ENCODE measurements at regions not wholly inside any gene's neighbourhood (a gene's known extent, or its start where the extent isn't known, plus 50 kb on each side); places are given as distances from the start of the nearest gene placed in this dataset.

DNA sequence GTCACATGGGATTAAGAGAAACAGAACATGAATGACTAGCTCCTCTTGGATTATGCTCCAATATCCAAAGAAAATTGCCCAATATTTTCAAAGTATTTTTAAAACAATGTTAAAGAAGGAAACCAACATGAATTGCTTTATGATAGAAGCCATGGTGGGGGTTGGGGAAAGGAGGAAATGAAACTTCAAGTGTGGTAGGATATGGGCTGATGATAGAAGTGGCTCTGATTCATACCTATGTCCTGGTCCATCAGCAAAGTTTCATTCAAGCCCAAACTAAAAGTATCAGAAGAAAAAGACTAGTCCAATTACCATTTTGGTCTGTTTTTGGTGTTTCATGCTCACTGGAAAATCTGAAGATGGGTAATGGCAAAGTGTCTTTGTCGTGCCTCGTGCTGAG, 104.2 kb upstream of the PROX1 start:
- H3K36me3 ChIP-seq = no peaks in the 10 kb centered on the region
- H3K9me3 ChIP-seq = no peaks in the 10 kb centered on the region
- TF ChIP-seq POLR2A (IDR thresholded peaks at IDR 0.05) (no peak), POLR2AphosphoS5 (IDR thresholded peaks at IDR 0.05; ENCODE audit: insufficient read depth in 1 of 2, low read depth in 1 of 2) (no peak)
- TF ChIP-seq, protein P1, sequence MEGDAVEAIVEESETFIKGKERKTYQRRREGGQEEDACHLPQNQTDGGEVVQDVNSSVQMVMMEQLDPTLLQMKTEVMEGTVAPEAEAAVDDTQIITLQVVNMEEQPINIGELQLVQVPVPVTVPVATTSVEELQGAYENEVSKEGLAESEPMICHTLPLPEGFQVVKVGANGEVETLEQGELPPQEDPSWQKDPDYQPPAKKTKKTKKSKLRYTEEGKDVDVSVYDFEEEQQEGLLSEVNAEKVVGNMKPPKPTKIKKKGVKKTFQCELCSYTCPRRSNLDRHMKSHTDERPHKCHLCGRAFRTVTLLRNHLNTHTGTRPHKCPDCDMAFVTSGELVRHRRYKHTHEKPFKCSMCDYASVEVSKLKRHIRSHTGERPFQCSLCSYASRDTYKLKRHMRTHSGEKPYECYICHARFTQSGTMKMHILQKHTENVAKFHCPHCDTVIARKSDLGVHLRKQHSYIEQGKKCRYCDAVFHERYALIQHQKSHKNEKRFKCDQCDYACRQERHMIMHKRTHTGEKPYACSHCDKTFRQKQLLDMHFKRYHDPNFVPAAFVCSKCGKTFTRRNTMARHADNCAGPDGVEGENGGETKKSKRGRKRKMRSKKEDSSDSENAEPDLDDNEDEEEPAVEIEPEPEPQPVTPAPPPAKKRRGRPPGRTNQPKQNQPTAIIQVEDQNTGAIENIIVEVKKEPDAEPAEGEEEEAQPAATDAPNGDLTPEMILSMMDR (IDR thresholded peaks at IDR 0.05) = no peak
- DNase-seq (ENCODE audit: extremely low spot score in 2 of 2) = no peak
- H3K4me1 ChIP-seq = no peaks in the 10 kb centered on the region
- H3K27me3 ChIP-seq = no peaks in the 10 kb centered on the region
- intact Hi-C loops (cut with DNase I) = no loop called here
- H3K4me3 ChIP-seq = no peak overlapping the region
- no peak overlapping the region for H3K27ac ChIP-seq

DNA sequence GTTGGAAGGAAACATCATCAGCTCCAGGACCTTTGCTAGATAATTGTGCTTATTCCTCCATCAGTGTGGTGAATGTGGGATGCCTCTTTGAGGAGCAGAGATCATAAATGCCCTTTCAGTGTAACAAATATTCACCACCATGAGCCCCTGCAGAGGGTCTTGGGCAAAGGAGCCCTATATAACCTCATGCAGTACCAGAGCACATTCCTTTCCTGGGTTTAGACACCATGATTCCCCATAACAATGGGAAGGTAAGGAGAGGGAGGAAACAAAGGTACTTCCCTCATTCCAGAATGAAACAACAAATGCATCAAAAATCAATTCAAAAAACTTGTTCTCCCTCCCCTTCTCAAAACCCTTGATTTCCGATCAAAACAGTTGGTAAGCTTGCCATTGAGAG, 103.4 kb upstream of the PROX1 start:
- Histone ChIP-seq H3K27me3 (no peaks in the 10 kb centered on the region), H3K36me3 (no peaks in the 10 kb centered on the region), H3K4me1 (no peaks in the 10 kb centered on the region), H3K9me3 (no peaks in the 10 kb centered on the region), H3K4me3 (no peak overlapping the region), H3K27ac (no peak overlapping the region)
- DNase-seq (ENCODE audit: extremely low spot score in 2 of 2) = no peak
- intact Hi-C loops (cut with DNase I) = no loop called here
- TF ChIP-seq POLR2AphosphoS5 (IDR thresholded peaks at IDR 0.05; ENCODE audit: insufficient read depth in 1 of 2, low read depth in 1 of 2) (no peak), POLR2A (IDR thresholded peaks at IDR 0.05) (no peak)
- TF ChIP-seq, protein P1 (IDR thresholded peaks at IDR 0.05) = no peak

DNA sequence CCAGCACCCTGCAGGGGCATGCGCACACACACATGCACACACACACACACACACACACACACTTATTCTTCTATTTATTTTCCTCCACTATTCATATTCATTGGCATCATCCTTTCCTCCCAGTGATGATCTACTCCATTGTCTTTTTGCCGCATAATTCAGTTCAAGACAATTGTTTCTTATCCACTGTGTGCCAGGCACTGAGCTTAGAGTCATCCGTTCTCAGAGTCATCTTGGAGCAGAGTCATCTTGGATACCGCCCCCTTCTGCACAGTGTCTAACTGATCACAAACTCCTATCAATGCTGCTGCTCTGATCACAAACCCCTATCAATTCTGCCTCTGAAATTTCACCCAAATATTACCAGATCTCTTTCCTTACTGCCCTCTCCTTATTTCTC, 102.8 kb upstream of the PROX1 start:
- Histone ChIP-seq H3K27ac (no peak overlapping the region), H3K4me1 (no peaks in the 10 kb centered on the region), H3K4me3 (no peak overlapping the region), H3K36me3 (no peaks in the 10 kb centered on the region), H3K9me3 (no peaks in the 10 kb centered on the region), H3K27me3 (no peaks in the 10 kb centered on the region)
- TF ChIP-seq POLR2A (IDR thresholded peaks at IDR 0.05) (no peak), POLR2AphosphoS5 (IDR thresholded peaks at IDR 0.05; ENCODE audit: insufficient read depth in 1 of 2, low read depth in 1 of 2) (no peak)
- TF ChIP-seq, protein P1 (IDR thresholded peaks at IDR 0.05) = no peak
- intact Hi-C loops (cut with DNase I) = no loop called here
- no peak for DNase-seq (ENCODE audit: extremely low spot score in 2 of 2)

DNA sequence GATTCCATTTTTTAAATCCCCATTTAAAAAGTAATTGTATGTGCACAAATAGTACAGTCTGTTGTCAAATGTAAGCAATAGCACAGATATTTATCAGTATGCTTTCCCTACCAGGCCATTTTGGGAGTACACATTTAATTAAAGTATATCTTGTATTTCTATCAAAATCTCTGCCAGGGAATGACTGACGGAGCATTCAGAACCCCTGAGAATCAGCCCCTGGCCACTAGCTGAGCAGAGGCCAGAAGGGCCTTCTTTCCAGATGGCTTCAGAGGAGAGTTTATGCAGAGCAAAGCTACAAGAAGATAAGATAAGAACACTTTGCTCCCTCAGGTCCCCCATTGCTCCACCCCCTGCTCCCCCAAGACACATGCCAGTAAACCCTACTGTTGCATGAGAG, 99.9 kb upstream of the PROX1 start:
- Histone ChIP-seq H3K9me3 (no peaks in the 10 kb centered on the region), H3K4me3 (no peak overlapping the region), H3K27me3 (no peaks in the 10 kb centered on the region), H3K4me1 (no peaks in the 10 kb centered on the region), H3K36me3 (no peaks in the 10 kb centered on the region), H3K27ac (no peak overlapping the region)
- intact Hi-C loops (cut with DNase I) = no loop called here
- DNase-seq (ENCODE audit: extremely low spot score in 2 of 2) = no peak
- TF ChIP-seq POLR2A (IDR thresholded peaks at IDR 0.05) (no peak), POLR2AphosphoS5 (IDR thresholded peaks at IDR 0.05; ENCODE audit: insufficient read depth in 1 of 2, low read depth in 1 of 2) (no peak)
- TF ChIP-seq, protein P1 (IDR thresholded peaks at IDR 0.05) = no peak

DNA sequence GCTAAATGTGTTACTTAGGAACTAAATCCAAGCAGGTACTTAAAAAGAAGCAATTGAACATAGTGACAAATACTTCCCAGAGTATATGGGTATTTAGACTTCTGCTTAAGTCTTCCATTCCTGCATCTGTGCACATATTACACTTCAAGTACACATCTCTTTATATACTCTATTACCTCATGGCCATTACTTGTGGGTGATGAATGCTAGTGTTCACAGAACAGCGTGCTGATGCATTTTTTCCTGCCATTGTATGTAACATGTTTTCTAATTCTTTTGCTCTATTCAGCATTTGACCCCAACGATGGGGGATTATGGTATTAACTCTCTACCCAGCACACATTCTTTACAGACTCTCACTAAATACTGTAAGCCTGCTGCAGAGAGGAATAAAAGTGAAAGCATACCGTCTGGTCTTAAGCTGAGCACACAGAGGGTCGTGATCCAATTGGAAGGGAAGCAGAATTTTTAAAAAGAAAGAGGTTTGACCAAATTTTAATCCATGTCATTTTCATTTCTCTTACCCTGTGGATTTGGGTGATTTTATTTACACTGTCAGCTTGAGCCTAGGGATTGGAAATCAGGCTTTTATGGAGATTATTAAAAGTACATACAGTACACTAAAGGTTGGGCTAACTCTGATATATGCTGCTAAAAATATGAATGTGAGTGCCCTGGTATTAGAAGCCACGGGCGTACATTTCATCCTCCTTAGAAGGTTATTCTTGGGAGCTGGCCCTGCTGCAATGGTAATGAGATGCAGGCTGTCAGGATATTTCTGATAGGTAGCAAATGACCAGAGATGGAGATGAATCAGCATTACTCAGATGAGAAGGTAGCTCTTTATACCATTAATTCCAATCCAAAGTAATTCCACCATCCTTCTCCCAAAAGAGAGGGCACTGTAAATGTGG, 95.5 kb upstream of the PROX1 start:
- Histone ChIP-seq H3K4me1 (no peaks in the 10 kb centered on the region), H3K4me3 (no peak overlapping the region), H3K27ac (no peak overlapping the region), H3K36me3 (no peaks in the 10 kb centered on the region), H3K9me3 (no peaks in the 10 kb centered on the region), H3K27me3 (no peaks in the 10 kb centered on the region)
- no peak for DNase-seq (ENCODE audit: extremely low spot score in 2 of 2)
- TF ChIP-seq POLR2AphosphoS5 (IDR thresholded peaks at IDR 0.05; ENCODE audit: insufficient read depth in 1 of 2, low read depth in 1 of 2) = no peak
- TF ChIP-seq, protein P1 (IDR thresholded peaks at IDR 0.05) = no peak
- TF ChIP-seq POLR2A (IDR thresholded peaks at IDR 0.05) = no peak
- intact Hi-C loops (cut with DNase I) = no loop called here
